Activated T-helper 1 cell treated with anti-CD3 and anti-CD28 coated beads, Interleukin-12 subunit alpha, Interleukin-12 subunit beta, Interleukin-2, Interleukin-4 antibody, amounts not matched to agents 30 ng/mL and 10 ng/mL and 1 ng/mL, durations not matched to agents 14 hours and 24 hours and 36 hours (primary cell): ENCODE measurements at regions not wholly inside any gene's neighbourhood (a gene's known extent, or its start where the extent isn't known, plus 50 kb on each side); places are given as distances from the start of the nearest gene placed in this dataset.
A peak's percentile ranks its signal among the peaks of the same experiment; 100 is the strongest.

Experiments
- DNase-seq: peaks from one replicate; pipeline ENCODE4 v3.0.0; 2021; ENCODE audit warnings: low spot score
- H3K27ac Mint-ChIP-seq: one replicate; pipeline ENCODE4 v1.8.0; 2021; ENCODE audit warnings: mild to moderate bottlenecking, mixed read lengths
- H3K27me3 Mint-ChIP-seq: one replicate; pipeline ENCODE4 v1.8.0; 2022; ENCODE audit warnings: mild to moderate bottlenecking, moderate library complexity, mixed read lengths; ENCODE audit not compliant: insufficient read depth
- H3K36me3 Mint-ChIP-seq: one replicate; pipeline ENCODE4 v1.8.0; 2021; ENCODE audit warnings: low read depth, mixed read lengths
- H3K4me1 Mint-ChIP-seq: one replicate; pipeline ENCODE4 v1.8.0; 2021; ENCODE audit warnings: low read depth, mixed read lengths
- H3K4me3 Mint-ChIP-seq: one replicate; pipeline ENCODE4 v1.8.0; 2021; ENCODE audit warnings: mild to moderate bottlenecking, moderate library complexity, mixed read lengths
- H3K9me3 Mint-ChIP-seq: one replicate; pipeline ENCODE4 v1.8.0; 2021; ENCODE audit warnings: mixed read lengths
- intact Hi-C: fragments of 100-400 bp; cut with micrococcal nuclease; formaldehyde crosslinking; loops from one replicate; pipeline ENCODE4 v1.15.1; 2024

DNA sequence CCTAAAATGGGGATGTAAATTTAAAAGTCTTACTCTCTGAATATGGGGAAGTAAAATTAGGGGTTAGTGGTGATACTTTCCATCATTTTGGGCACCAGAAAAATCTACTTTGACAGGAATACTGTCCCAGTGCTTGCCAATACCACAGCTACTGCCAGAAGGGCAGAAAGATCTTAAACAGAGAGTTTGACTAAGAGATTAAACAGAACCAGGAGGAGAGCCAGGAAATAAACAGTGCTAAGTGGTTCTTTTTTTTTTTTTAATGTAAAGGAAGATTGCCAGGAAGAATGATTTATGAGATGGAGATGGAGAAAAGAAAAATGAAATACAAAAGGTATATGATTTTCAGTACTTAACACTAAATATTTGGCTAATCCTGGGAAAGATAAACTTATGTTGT is 126.8 kb downstream of the RTL3 start:
- Mint-ChIP-seq H3K27ac (no peak overlapping the region), H3K4me1 (peaks cover 4% of the 10 kb centered on the region), H3K27me3 (no peaks in the 10 kb centered on the region), H3K36me3 (no peaks in the 10 kb centered on the region), H3K4me3 (no peak overlapping the region), H3K9me3 (peaks cover 3% of the 10 kb centered on the region)
- no peak for DNase-seq
- intact Hi-C loops: no loop called here

- Mint-ChIP-seq H3K27ac (no peak overlapping the region), H3K36me3 (peaks cover 2% of the 10 kb centered on the region), H3K4me1 (peaks cover 12% of the 10 kb centered on the region), H3K9me3 (peaks cover 7% of the 10 kb centered on the region), H3K4me3 (no peak overlapping the region), H3K27me3 (no peaks in the 10 kb centered on the region)
- intact Hi-C loops: loop anchor here (1.0 kb wide), 1 partner anchor 11 kb away; no protein-coding TSS in a partner anchor
- DNase-seq: no peak
These were observed 131.3 kb downstream of the RTL3 start for GRCh38 chrX:78527818-78528217.

DNA sequence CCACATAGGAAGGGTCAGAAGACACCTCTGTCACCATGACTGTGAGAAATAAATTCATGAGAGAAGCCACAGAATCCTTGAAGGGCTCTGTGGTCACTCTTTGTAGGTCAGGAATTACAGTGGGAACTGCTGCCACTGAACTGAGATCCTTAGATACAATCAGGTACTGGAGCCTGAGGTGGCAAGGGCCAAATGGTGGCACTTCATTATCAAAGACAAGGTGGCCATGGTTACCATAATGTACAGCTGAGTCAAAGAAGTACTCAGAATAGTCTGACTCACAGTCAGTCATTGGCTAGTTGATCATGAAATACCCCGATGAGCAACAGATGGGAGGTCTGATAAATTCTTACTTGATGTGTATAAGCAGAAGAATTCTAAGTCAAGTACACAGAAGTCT is 131.9 kb downstream of the RTL3 start:
- Mint-ChIP-seq H3K4me1 (peaks cover 12% of the 10 kb centered on the region), H3K36me3 (peaks cover 2% of the 10 kb centered on the region), H3K27me3 (no peaks in the 10 kb centered on the region), H3K9me3 (peaks cover 7% of the 10 kb centered on the region), H3K27ac (peak overlapping the region; percentile 48), H3K4me3 (no peak overlapping the region)
- DNase-seq: no peak
- intact Hi-C loops: loop anchor here (1.0 kb wide), 1 partner anchor 10 kb away; no protein-coding TSS in a partner anchor

DNA sequence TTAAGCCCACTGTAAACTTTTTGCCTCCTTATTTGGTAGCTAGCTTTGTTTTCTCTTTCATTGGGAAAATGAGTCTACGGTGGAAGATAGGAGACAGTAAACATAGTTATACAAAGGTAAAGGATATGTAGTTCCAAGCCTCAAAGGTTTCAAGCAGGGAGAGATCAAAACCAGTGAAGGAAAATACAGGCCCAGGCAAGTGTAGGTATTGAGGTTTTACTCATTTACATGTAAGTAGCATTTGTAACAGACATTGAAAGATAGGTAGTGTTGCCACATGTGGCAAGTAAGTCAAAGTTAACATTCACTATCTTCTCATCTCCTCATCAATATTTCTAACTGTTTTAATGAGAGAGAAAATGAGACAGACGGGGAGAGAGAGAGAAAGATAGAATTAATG is 136.5 kb downstream of the RTL3 start:
- H3K4me1 Mint-ChIP-seq: peaks cover 15% of the 10 kb centered on the region
- DNase-seq: no peak
- no peak overlapping the region for H3K27ac Mint-ChIP-seq
- H3K36me3 Mint-ChIP-seq: peaks cover 4% of the 10 kb centered on the region
- intact Hi-C loops: no loop called here
- peaks cover 7% of the 10 kb centered on the region for H3K9me3 Mint-ChIP-seq
- H3K4me3 Mint-ChIP-seq: no peak overlapping the region
- no peaks in the 10 kb centered on the region for H3K27me3 Mint-ChIP-seq

DNA sequence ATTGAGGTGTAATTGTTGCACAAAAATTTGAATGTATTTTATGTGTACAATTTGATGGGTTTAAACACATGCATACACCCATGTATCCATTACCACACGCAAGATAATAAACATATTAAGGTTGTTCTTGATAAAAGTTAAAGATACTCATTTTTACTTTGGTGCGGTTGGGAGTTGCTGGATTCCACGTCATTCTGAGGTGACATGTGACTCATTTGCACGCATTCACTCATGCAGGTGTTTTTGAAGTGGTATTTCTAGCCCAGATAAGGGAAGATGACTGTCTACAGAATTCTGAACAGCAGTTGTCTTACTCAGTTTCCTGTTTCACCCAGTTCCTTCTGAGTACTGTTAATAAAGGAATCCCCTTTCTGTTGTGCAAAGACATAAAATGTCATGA is 142.0 kb downstream of the RTL3 start:
- Mint-ChIP-seq H3K27ac (peak overlapping the region; percentile 92), H3K27me3 (no peaks in the 10 kb centered on the region), H3K4me3 (peak overlapping the region; percentile 35), H3K9me3 (peaks cover 14% of the 10 kb centered on the region), H3K4me1 (peaks cover 47% of the 10 kb centered on the region), H3K36me3 (peaks cover 7% of the 10 kb centered on the region)
- intact Hi-C loops: loop anchor here (1.0 to 10.0 kb wide), 15 partner anchors 10 to 848 kb away; partner anchors contain the start of genes COX7B, ITM2A, MAGT1 and PGK1
- peak; percentile 56 for DNase-seq

DNA sequence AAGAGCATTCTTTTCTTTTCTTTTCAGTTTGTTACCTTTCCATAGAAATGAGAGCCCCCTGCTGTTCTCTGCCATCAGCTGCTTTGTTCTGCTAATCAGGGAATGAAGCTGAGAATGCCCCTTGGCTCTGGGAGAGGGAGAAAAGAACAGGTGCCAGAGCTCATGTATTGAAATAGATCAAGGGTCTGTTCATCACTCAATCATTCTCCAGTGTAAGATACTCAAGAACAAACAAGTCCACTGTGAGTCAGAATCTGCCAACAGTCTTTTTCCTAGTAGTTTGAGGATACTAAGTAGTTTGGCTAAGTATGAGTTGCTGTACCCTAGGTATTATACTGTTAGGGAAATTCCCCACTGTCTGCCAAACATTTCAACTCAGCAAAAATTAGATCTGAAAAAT is 144.3 kb downstream of the RTL3 start:
- H3K9me3 Mint-ChIP-seq: peaks cover 28% of the 10 kb centered on the region
- intact Hi-C loops: loop anchor here (2.0 to 10.0 kb wide), 7 partner anchors 378 to 850 kb away; partner anchors contain the start of genes COX7B, ITM2A, MAGT1 and PGK1
- no peaks in the 10 kb centered on the region for H3K27me3 Mint-ChIP-seq
- peaks cover 9% of the 10 kb centered on the region for H3K36me3 Mint-ChIP-seq
- peak overlapping the region; percentile 96 for H3K27ac Mint-ChIP-seq
- no peak for DNase-seq
- peak overlapping the region; percentile 15 for H3K4me3 Mint-ChIP-seq
- H3K4me1 Mint-ChIP-seq: peaks cover 47% of the 10 kb centered on the region

GRCh38 chrX:78513971-78514738 is 145.0 kb downstream of the RTL3 start:
- Mint-ChIP-seq H3K27ac (peak overlapping the region; percentile 96), H3K4me3 (peak overlapping the region; percentile 15), H3K36me3 (peaks cover 14% of the 10 kb centered on the region), H3K9me3 (peaks cover 35% of the 10 kb centered on the region), H3K4me1 (peaks cover 47% of the 10 kb centered on the region), H3K27me3 (no peaks in the 10 kb centered on the region)
- no peak for DNase-seq
- intact Hi-C loops: loop anchor here (2.0 to 10.0 kb wide), 3 partner anchors 409 to 851 kb away; partner anchors contain the start of genes ITM2A and PGK1

- Mint-ChIP-seq H3K27me3 (no peaks in the 10 kb centered on the region), H3K9me3 (peaks cover 46% of the 10 kb centered on the region), H3K36me3 (peaks cover 22% of the 10 kb centered on the region), H3K27ac (no peak overlapping the region), H3K4me1 (no peaks in the 10 kb centered on the region), H3K4me3 (no peak overlapping the region)
- no peak for DNase-seq
- intact Hi-C loops: no loop called here
These were observed 152.9 kb downstream of the RTL3 start for GRCh38 chrX:78506248-78506647.

- no peak overlapping the region for H3K27ac Mint-ChIP-seq
- H3K9me3 Mint-ChIP-seq: peaks cover 9% of the 10 kb centered on the region
- H3K27me3 Mint-ChIP-seq: no peaks in the 10 kb centered on the region
- DNase-seq: no peak
- peaks cover 6% of the 10 kb centered on the region for H3K4me1 Mint-ChIP-seq
- no peaks in the 10 kb centered on the region for H3K36me3 Mint-ChIP-seq
- intact Hi-C loops: no loop called here
- H3K4me3 Mint-ChIP-seq: no peak overlapping the region
These were observed 162.6 kb downstream of the RTL3 start for GRCh38 chrX:78496483-78496882.

- H3K27ac Mint-ChIP-seq: no peak overlapping the region
- peaks cover 6% of the 10 kb centered on the region for H3K9me3 Mint-ChIP-seq
- intact Hi-C loops: no loop called here
These were observed 165.8 kb upstream of the CYSLTR1 start for GRCh38 chrX:78493180-78493579.

DNA sequence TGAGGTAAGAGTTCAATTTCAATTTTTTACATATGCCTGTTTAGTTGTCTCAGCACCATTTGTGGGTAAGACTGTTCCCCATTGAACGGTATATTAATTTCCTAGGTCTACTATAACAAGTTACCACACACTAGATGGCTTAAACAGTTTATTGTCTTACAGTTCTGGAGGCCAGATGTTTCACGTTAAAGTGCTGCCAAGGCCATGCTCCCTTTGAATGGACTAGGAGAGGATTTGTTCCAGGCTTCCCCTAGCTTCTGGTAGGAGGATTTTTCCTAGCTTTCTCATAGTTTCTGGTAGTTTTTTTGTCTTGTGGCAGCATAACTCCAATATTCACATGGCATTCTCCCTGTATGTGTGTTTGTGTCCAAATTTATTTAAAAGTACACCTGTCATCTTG is 149.3 kb upstream of the CYSLTR1 start:
- Mint-ChIP-seq H3K27me3 (no peaks in the 10 kb centered on the region), H3K27ac (no peak overlapping the region), H3K36me3 (no peaks in the 10 kb centered on the region), H3K9me3 (peaks cover 6% of the 10 kb centered on the region), H3K4me3 (no peak overlapping the region), H3K4me1 (no peaks in the 10 kb centered on the region)
- intact Hi-C loops: no loop called here
- no peak for DNase-seq

More at GRCh38 chrX:78493180-78493579, 165.8 kb upstream of the CYSLTR1 start:
- no peaks in the 10 kb centered on the region for H3K27me3 Mint-ChIP-seq
- DNase-seq: no peak
- peaks cover 6% of the 10 kb centered on the region for H3K4me1 Mint-ChIP-seq
- no peaks in the 10 kb centered on the region for H3K36me3 Mint-ChIP-seq
- H3K4me3 Mint-ChIP-seq: no peak overlapping the region

- no peak for DNase-seq
- Mint-ChIP-seq H3K36me3 (no peaks in the 10 kb centered on the region), H3K27ac (no peak overlapping the region), H3K9me3 (peaks cover 12% of the 10 kb centered on the region), H3K4me1 (no peaks in the 10 kb centered on the region), H3K4me3 (no peak overlapping the region), H3K27me3 (no peaks in the 10 kb centered on the region)
- intact Hi-C loops: no loop called here
These were observed 129.5 kb upstream of the CYSLTR1 start for GRCh38 chrX:78456909-78457308.

- intact Hi-C loops: no loop called here
- Mint-ChIP-seq H3K4me3 (no peak overlapping the region), H3K4me1 (no peaks in the 10 kb centered on the region), H3K27ac (no peak overlapping the region), H3K27me3 (no peaks in the 10 kb centered on the region), H3K9me3 (peaks cover 10% of the 10 kb centered on the region), H3K36me3 (no peaks in the 10 kb centered on the region)
- DNase-seq: no peak
These were observed 128.5 kb upstream of the CYSLTR1 start for GRCh38 chrX:78455901-78456300.
